HG02840 (cell line): ENCODE measurements at regions not wholly inside any gene's neighbourhood (a gene's known extent, or its start where the extent isn't known, plus 50 kb on each side); places are given as distances from the start of the nearest gene placed in this dataset.
"Not testable (repeated sequence)": the region's sequence is repeated elsewhere in the genome, so short reads cannot be mapped to it uniquely, and the experiment has no call there.

Experiments
- ATAC-seq: cut with Tn5 transposase; IDR thresholded peaks from one replicate; pipeline ENCODE4 v1.9.1; 2021; ENCODE audit warnings: mild to moderate bottlenecking, moderate library complexity, moderate number of reproducible peaks; ENCODE audit not compliant: unreplicated experiment, low FRiP score

GRCh38 chr5:109584986-109585599, 104.6 kb upstream of the MAN2A1 start:
- no peak for ATAC-seq

- no peak for ATAC-seq
Observed at GRCh38 chr5:109580225-109580624, 109.5 kb upstream of the MAN2A1 start.

GRCh38 chr5:109575506-109575905, 114.2 kb upstream of the MAN2A1 start:
- ATAC-seq: no peak

- no peak for ATAC-seq
Observed at GRCh38 chr5:109574985-109575384, 114.7 kb upstream of the MAN2A1 start.

GRCh38 chr5:109573766-109574165, 116.0 kb upstream of the MAN2A1 start:
- ATAC-seq: no peak

- ATAC-seq: no peak
Observed at GRCh38 chr5:109573256-109573655, 116.5 kb upstream of the MAN2A1 start.

- ATAC-seq: no peak
Observed at GRCh38 chr5:109571785-109572184, 117.9 kb upstream of the MAN2A1 start.

- ATAC-seq: no peak
Observed at GRCh38 chr5:109570362-109570874, 119.3 kb upstream of the MAN2A1 start.

GRCh38 chr5:109567374-109568044, 122.2 kb upstream of the MAN2A1 start:
- ATAC-seq: no peak

- ATAC-seq: no peak
Observed at GRCh38 chr5:109566361-109566760, 123.4 kb upstream of the MAN2A1 start.

GRCh38 chr5:109563739-109564138, 126.0 kb upstream of the MAN2A1 start:
- ATAC-seq: no peak

GRCh38 chr5:109563189-109563588, 126.5 kb upstream of the MAN2A1 start:
- no peak for ATAC-seq

GRCh38 chr5:109562441-109562840, 127.3 kb upstream of the MAN2A1 start:
- no peak for ATAC-seq

- ATAC-seq: no peak
Observed at GRCh38 chr5:109561447-109561846, 128.3 kb upstream of the MAN2A1 start.

GRCh38 chr5:109560554-109560953, 129.2 kb upstream of the MAN2A1 start:
- no peak for ATAC-seq

- no peak for ATAC-seq
Observed at GRCh38 chr5:109558952-109559351, 130.8 kb upstream of the MAN2A1 start.

GRCh38 chr5:109558364-109558763, 131.4 kb upstream of the MAN2A1 start:
- no peak for ATAC-seq

- ATAC-seq: no peak
Observed at GRCh38 chr5:109553846-109554245, 135.9 kb upstream of the MAN2A1 start.

- not testable (repeated sequence) for ATAC-seq
Observed at GRCh38 chr5:109551234-109551633, 138.5 kb upstream of the MAN2A1 start.

- no peak for ATAC-seq
Observed at GRCh38 chr5:109550077-109550476, 139.7 kb upstream of the MAN2A1 start.

GRCh38 chr5:109546461-109546860, 136.7 kb upstream of the PJA2 start:
- ATAC-seq: no peak

- not testable (repeated sequence) for ATAC-seq
Observed at GRCh38 chr5:109544873-109545272, 135.1 kb upstream of the PJA2 start.
